K562 (cell line): ENCODE measurements at regions not wholly inside any gene's neighbourhood (a gene's known extent, or its start where the extent isn't known, plus 50 kb on each side); places are given as distances from the start of the nearest gene placed in this dataset.

Experiments used
- ATAC-seq: fragments of 200-7000 bp; cut with Tn5 transposase; 3 replicates; pipeline ENCODE4 v1.9.1; 2020; ENCODE audit warnings: moderate library complexity
- BruUV-seq: library from RNA; stranded (reverse); fragments of 400-500 nt; replicated peaks from 2 replicates; lab custom pipeline; 2021; lab: Mats Ljungman, UMichigan
- CTCF ChIA-PET: fragments of 300-600 bp; formaldehyde crosslinking; extraction: SDS; loops from one replicate; lab custom pipeline; 2021; ENCODE audit warnings: low intra/inter-chr PET ratio; lab: Yijun Ruan, JAX
- POLR2A ChIA-PET: fragments of 300-600, 350-650 bp; sonication (Branson Sonifier 250); formaldehyde crosslinking; extraction: SDS; loops from one replicate; lab custom pipeline; 2021; ENCODE audit warnings: antibody characterized with exemption, inconsistent platforms; lab: Yijun Ruan, JAX
- DNase-seq, 4 experiments: peaks; one replicate each; pipeline versions ENCODE4 v3.0.0 to v3.0.0-alpha.2; 2011 to 2018; ENCODE audit warnings: low spot score in 3 of 4, mixed read lengths in 3 of 4; ENCODE audit errors: extremely low read depth in 1 of 4
- FAIRE-seq: peaks from 2 replicates; lab custom pipeline; 2011; peaks lifted over from hg19 to GRCh38; lab: Jason Lieb, UNC
- H2AFZ ChIP-seq: 2 replicates; pipeline ENCODE4 v1.6.0; 2011; ENCODE audit warnings: low read depth, low read length, control low read depth, inconsistent platforms
- H3K27ac ChIP-seq: fragments of 200-600 bp; 3 replicates; pipeline ENCODE4 v1.8.0; 2011; ENCODE audit warnings: low read depth, mild to moderate bottlenecking, control low read depth, inconsistent platforms, low read length, moderate library complexity, mixed read lengths; ENCODE audit errors: extremely low read depth
- H3K27me3 ChIP-seq, 2 experiments: fragments of 300-600 bp in 1 of 2; 2 replicates in 1 of 2; 3 replicates in 1 of 2; pipeline versions ENCODE4 v1.6.0 to v1.8.0; 2011; ENCODE audit warnings: inconsistent platforms in 2 of 2, low read length in 2 of 2, mild to moderate bottlenecking in 1 of 2, mixed read lengths in 1 of 2, moderate library complexity in 1 of 2; ENCODE audit not compliant: control insufficient read depth in 2 of 2, insufficient read depth in 2 of 2
- H3K36me3 ChIP-seq: fragments of 300-600 bp; 3 replicates; pipeline ENCODE4 v1.8.0; 2011; ENCODE audit warnings: mild to moderate bottlenecking, low read length, inconsistent platforms; ENCODE audit not compliant: control insufficient read depth, insufficient read depth
- H3K4me1 ChIP-seq, 2 experiments: fragments of 200-600 bp in 1 of 2; replicated peaks in 1 of 2; 2 replicates in 1 of 2; 3 replicates in 1 of 2; pipeline versions ENCODE4 v1.5.1 to v1.8.0; 2011; ENCODE audit warnings: inconsistent platforms in 2 of 2, low read length in 2 of 2, mild to moderate bottlenecking in 1 of 2, mixed read lengths in 1 of 2, moderate library complexity in 1 of 2; ENCODE audit not compliant: control insufficient read depth in 2 of 2, insufficient read depth in 2 of 2
- H3K4me2 ChIP-seq: 2 replicates; pipeline ENCODE4 v1.6.1; 2011; ENCODE audit warnings: low read length, control low read depth, inconsistent platforms, mixed read lengths; ENCODE audit not compliant: insufficient read depth
- H3K4me3 ChIP-seq: fragments of 200-600 bp; sonication (generic), shearing (Covaris generic); 2 replicates; pipeline ENCODE4 v1.5.1; 2016; ENCODE audit warnings: control low read depth, inconsistent platforms
- H3K79me2 ChIP-seq: fragments of 200-600 bp; 3 replicates; pipeline ENCODE4 v1.8.0; 2011; ENCODE audit warnings: low read length, inconsistent platforms; ENCODE audit not compliant: control insufficient read depth, insufficient read depth
- H3K9ac ChIP-seq, 2 experiments: 2 replicates each; pipeline versions ENCODE4 v1.6.0 to v1.6.1; 2011; ENCODE audit warnings: low read depth in 2 of 2, low read length in 2 of 2, control low read depth in 1 of 2, inconsistent platforms in 1 of 2, mild to moderate bottlenecking in 1 of 2, mixed read lengths in 1 of 2; ENCODE audit not compliant: insufficient read depth in 1 of 2
- H3K9me1 ChIP-seq: one replicate; pipeline ENCODE4 v1.6.0; 2011; ENCODE audit warnings: inconsistent platforms, mild to moderate bottlenecking, low read length, moderate library complexity; ENCODE audit not compliant: control insufficient read depth, insufficient read depth
- H3K9me3 ChIP-seq: replicated peaks from 2 replicates; pipeline ENCODE4 v1.5.1; 2011; ENCODE audit warnings: low read depth, low read length, inconsistent platforms; ENCODE audit not compliant: control insufficient read depth, insufficient read depth
- H4K20me1 ChIP-seq: replicated peaks from 2 replicates; pipeline ENCODE4 v1.6.1; 2011; ENCODE audit warnings: low read length, inconsistent platforms, mixed read lengths; ENCODE audit not compliant: control insufficient read depth, insufficient read depth
- HCFC1 ChIP-seq: IDR thresholded peaks from 2 replicates; pipeline ENCODE4 v1.6.1; 2012; ENCODE audit warnings: low read depth, low read length, improper control_type of control experiment
- KLF1 ChIP-seq: fragments of 450-650 bp; IDR thresholded peaks from 2 replicates; pipeline ENCODE4 v1.6.1; 2016; ENCODE audit warnings: missing genetic modification characterization, missing compliant biosample characterization
- SP1 ChIP-seq: sonication (generic); formaldehyde crosslinking; IDR thresholded peaks from 2 replicates; pipeline ENCODE4 v1.8.1; 2022; ENCODE audit warnings: mild to moderate bottlenecking, missing genetic modification reagents
- ZNF644 ChIP-seq: fragments of 200-800 bp; sonication (Bioruptor generic); IDR thresholded peaks from 2 replicates; pipeline ENCODE4 v1.6.1; 2016; ENCODE audit warnings: low read depth, missing genetic modification characterization, missing compliant biosample characterization
- WGBS: fragments of 100-300 bp; shearing (Covaris generic); methylation state at CpG from one replicate; pipeline ENCODE4 v1.1.6; 2016; ENCODE audit warnings: low coverage, mixed read lengths; ENCODE audit not compliant: insufficient coverage; ENCODE audit errors: missing lambda C conversion rate; 5-methylcytosine and 5-hydroxymethylcytosine counted together
- in situ Hi-C: fragments of 300-500 bp; cut with MboI; formaldehyde crosslinking; loops from 4 replicates; pipeline ENCODE4 v1.15.0; 2018; ENCODE audit warnings: inconsistent platforms, mixed read lengths
- intact Hi-C: fragments of 100-400 bp; cut with micrococcal nuclease; formaldehyde crosslinking; loops from 2 replicates; pipeline ENCODE4 v1.14.2; 2022
- TF ChIP-seq, protein P1 (sequence below): fragments of 150-350 bp; conservative IDR thresholded peaks from 2 replicates; pipeline ENCODE4 v1.6.1; 2014; ENCODE audit warnings: low read length
- TF ChIP-seq, protein P2 (sequence below): IDR thresholded peaks from 3 replicates; pipeline ENCODE4 v1.6.1; 2011; ENCODE audit warnings: borderline replicate concordance, mild to moderate bottlenecking, moderate library complexity; ENCODE audit not compliant: insufficient read length; ENCODE audit errors: extremely low read depth
- TF ChIP-seq, protein P3 (sequence below): fragments of 250-450 bp; sonication (Bioruptor Pico); IDR thresholded peaks from 2 replicates; pipeline ENCODE4 v1.8.0; 2022; ENCODE audit warnings: inconsistent platforms

DNA sequence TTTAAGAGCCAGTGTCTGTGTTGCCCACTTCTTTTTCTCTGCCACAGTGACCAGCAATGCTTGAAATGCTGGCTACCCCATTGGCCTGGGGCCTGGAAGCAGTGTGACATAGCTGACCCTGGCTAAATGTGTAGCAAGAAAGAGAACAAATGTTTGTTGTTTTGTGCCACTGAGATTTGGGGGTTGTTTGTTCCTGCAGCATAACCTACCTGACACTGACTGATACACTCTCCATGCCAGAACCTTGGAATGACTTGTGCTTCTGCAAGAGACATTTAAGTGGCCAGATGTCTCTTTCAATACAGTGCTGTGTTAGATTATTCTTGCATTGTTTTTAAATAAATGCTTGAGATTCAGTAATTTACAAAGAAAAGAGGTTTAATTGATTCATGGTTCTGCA lies 411.5 kb downstream of the TYW1 start:
- no peak for ATAC-seq
- intact Hi-C loops: no loop called here

DNA sequence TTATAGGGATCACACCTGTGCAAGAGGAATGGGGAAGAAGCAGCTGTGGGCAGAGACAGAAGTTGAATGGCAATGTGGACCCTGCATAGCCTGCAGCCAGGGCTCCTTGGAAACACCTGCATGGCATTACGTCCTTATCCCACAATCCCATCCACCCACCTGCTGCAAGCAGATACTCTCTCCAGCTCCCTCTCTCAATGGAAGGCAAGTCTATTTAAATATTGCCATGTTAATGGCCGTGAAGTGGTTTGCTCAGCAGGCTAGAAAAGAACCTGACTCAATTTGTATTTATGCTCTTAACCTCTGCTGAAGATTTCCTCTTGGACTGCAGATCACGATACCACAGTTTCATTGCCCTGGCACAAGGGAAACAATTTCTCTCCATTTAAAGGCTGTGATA lies 417.0 kb downstream of the TYW1 start:
- Histone ChIP-seq H3K27me3 (peaks cover 0 to 15% of the 10 kb centered on the region in 2 experiments; a peak in 3 of 5 replicates), H3K27ac (no peak overlapping the region), H3K79me2 (no peaks in the 10 kb centered on the region), H2AFZ (no peak overlapping the region), H3K4me2 (no peak overlapping the region), H3K9ac (no peak overlapping the region), H3K9me3 (0 out of 2 replicates have a peak, but pooled peaks cover 2% of the 10 kb centered on the region), H4K20me1 (no peaks in the 10 kb centered on the region), H3K4me1 (no peaks in the 10 kb centered on the region), H3K36me3 (no peaks in the 10 kb centered on the region), H3K4me3 (no peak overlapping the region), H3K9me1 (no peaks in the 10 kb centered on the region)
- in situ Hi-C loops (no loop called here), intact Hi-C loops (no loop called here)
- 2% methylated on average over 3 of the region's 3 CpGs for WGBS
- BruUV-seq: no TSS peak
- ATAC-seq (no peak), DNase-seq (no peak), FAIRE-seq (no peak)
- CTCF ChIA-PET: no interaction called here
- POLR2A ChIA-PET: interaction anchor here (1.5 kb wide), 1 partner anchor 10 kb away, joined by 5 read pairs; no protein-coding TSS in a partner anchor
- TF ChIP-seq ZNF644: no peak
- TF ChIP-seq SP1: no peak
- TF ChIP-seq, protein P1, sequence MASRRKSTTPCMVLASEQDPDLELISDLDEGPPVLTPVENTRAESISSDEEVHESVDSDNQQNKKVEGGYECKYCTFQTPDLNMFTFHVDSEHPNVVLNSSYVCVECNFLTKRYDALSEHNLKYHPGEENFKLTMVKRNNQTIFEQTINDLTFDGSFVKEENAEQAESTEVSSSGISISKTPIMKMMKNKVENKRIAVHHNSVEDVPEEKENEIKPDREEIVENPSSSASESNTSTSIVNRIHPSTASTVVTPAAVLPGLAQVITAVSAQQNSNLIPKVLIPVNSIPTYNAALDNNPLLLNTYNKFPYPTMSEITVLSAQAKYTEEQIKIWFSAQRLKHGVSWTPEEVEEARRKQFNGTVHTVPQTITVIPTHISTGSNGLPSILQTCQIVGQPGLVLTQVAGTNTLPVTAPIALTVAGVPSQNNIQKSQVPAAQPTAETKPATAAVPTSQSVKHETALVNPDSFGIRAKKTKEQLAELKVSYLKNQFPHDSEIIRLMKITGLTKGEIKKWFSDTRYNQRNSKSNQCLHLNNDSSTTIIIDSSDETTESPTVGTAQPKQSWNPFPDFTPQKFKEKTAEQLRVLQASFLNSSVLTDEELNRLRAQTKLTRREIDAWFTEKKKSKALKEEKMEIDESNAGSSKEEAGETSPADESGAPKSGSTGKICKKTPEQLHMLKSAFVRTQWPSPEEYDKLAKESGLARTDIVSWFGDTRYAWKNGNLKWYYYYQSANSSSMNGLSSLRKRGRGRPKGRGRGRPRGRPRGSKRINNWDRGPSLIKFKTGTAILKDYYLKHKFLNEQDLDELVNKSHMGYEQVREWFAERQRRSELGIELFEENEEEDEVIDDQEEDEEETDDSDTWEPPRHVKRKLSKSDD: no peak
- TF ChIP-seq, protein P2, sequence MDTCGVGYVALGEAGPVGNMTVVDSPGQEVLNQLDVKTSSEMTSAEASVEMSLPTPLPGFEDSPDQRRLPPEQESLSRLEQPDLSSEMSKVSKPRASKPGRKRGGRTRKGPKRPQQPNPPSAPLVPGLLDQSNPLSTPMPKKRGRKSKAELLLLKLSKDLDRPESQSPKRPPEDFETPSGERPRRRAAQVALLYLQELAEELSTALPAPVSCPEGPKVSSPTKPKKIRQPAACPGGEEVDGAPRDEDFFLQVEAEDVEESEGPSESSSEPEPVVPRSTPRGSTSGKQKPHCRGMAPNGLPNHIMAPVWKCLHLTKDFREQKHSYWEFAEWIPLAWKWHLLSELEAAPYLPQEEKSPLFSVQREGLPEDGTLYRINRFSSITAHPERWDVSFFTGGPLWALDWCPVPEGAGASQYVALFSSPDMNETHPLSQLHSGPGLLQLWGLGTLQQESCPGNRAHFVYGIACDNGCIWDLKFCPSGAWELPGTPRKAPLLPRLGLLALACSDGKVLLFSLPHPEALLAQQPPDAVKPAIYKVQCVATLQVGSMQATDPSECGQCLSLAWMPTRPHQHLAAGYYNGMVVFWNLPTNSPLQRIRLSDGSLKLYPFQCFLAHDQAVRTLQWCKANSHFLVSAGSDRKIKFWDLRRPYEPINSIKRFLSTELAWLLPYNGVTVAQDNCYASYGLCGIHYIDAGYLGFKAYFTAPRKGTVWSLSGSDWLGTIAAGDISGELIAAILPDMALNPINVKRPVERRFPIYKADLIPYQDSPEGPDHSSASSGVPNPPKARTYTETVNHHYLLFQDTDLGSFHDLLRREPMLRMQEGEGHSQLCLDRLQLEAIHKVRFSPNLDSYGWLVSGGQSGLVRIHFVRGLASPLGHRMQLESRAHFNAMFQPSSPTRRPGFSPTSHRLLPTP: no peak
- TF ChIP-seq KLF1 (tag): no peak

More for the DNA sequence above, 411.5 kb downstream of the TYW1 start:
- Histone ChIP-seq H3K4me2 (no peak overlapping the region), H3K36me3 (no peaks in the 10 kb centered on the region), H4K20me1 (no peaks in the 10 kb centered on the region), H3K27ac (no peak overlapping the region), H3K9me1 (no peaks in the 10 kb centered on the region), H3K27me3 (peaks cover 0 to 6% of the 10 kb centered on the region in 2 experiments; a peak in 2 of 5 replicates), H3K4me3 (no peak overlapping the region), H3K9ac (no peak overlapping the region), H2AFZ (no peak overlapping the region), H3K79me2 (no peaks in the 10 kb centered on the region), H3K9me3 (no peaks in the 10 kb centered on the region), H3K4me1 (no peaks in the 10 kb centered on the region)
- FAIRE-seq: no peak
- no peak for DNase-seq
- ChIA-PET POLR2A (interaction anchor here (0.7 kb wide), 1 partner anchor 112 kb away, joined by 3 read pairs; no protein-coding TSS in a partner anchor), CTCF (no interaction called here)
- in situ Hi-C loops: no loop called here
- no TSS peak for BruUV-seq
- TF ChIP-seq, protein P3, sequence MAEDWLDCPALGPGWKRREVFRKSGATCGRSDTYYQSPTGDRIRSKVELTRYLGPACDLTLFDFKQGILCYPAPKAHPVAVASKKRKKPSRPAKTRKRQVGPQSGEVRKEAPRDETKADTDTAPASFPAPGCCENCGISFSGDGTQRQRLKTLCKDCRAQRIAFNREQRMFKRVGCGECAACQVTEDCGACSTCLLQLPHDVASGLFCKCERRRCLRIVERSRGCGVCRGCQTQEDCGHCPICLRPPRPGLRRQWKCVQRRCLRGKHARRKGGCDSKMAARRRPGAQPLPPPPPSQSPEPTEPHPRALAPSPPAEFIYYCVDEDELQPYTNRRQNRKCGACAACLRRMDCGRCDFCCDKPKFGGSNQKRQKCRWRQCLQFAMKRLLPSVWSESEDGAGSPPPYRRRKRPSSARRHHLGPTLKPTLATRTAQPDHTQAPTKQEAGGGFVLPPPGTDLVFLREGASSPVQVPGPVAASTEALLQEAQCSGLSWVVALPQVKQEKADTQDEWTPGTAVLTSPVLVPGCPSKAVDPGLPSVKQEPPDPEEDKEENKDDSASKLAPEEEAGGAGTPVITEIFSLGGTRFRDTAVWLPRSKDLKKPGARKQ (CRISPR knock-in tag): no peak
- no peak for TF ChIP-seq HCFC1
